ENCODE measurements at regions not wholly inside any gene's neighbourhood (a gene's known extent, or its start where the extent isn't known, plus 50 kb on each side); places are given as distances from the start of the nearest gene placed in this dataset.

DNA sequence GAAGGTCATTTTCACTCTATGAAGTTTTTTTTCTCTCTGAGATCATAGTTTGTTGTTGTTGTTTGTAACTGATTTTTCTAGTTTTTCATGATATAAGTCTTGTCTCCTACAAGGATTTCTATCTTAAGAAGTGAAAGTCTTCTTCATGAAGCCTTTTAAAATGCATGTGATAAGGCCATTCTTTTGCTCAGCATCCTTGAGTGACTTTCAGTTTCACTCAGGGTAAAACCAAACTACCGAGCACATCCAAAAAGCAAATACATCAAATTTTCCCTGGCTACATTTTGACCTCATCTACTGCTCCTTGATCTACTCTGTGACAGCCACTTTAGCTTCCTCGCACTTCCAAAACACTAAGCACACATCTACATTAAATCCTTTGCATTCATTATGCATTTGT lies 580.7 kb downstream of the KCTD8 start:
- H3K9ac ChIP-seq (replicated peaks; ENCODE audit: extremely low read depth, insufficient read depth, low read length) = no peak overlapping the region
- dilution Hi-C loops (cut with MboI; ENCODE audit: extremely low pct_ligation_motif_present, low sequenced_read_pairs) = no loop called here
- intact Hi-C loops (cut with micrococcal nuclease) = no loop called here
- H4K20me1 ChIP-seq (replicated peaks; ENCODE audit: control insufficient read depth, extremely low read depth, insufficient read depth, low read length) = no peaks in the 10 kb centered on the region
- H3K4me2 ChIP-seq (ENCODE audit: insufficient read depth, low read length) = no peak overlapping the region
- H3K27me3 ChIP-seq (ENCODE audit: control insufficient read depth in 2 of 2, insufficient read depth in 2 of 2, low read length in 2 of 2) = no peaks in the 10 kb centered on the region
- CTCF ChIA-PET = no interaction called here
- TF ChIP-seq JUN (IDR thresholded peaks at IDR 0.05; ENCODE audit: borderline replicate concordance, insufficient read depth, insufficient read length, low read depth) (no peak), POLR2A (IDR thresholded peaks at IDR 0.05; ENCODE audit: low read depth, low read length) (no peak), MYC (IDR thresholded peaks at IDR 0.05; ENCODE audit: low read depth, low read length) (no peak), POLR2AphosphoS5 (IDR thresholded peaks at IDR 0.05; ENCODE audit: insufficient read depth, low read depth, low read length) (no peak), GATA2 (IDR thresholded peaks at IDR 0.05; ENCODE audit: insufficient read depth, insufficient read length, low read depth, low read length) (no peak)
- TF ChIP-seq, protein P1, sequence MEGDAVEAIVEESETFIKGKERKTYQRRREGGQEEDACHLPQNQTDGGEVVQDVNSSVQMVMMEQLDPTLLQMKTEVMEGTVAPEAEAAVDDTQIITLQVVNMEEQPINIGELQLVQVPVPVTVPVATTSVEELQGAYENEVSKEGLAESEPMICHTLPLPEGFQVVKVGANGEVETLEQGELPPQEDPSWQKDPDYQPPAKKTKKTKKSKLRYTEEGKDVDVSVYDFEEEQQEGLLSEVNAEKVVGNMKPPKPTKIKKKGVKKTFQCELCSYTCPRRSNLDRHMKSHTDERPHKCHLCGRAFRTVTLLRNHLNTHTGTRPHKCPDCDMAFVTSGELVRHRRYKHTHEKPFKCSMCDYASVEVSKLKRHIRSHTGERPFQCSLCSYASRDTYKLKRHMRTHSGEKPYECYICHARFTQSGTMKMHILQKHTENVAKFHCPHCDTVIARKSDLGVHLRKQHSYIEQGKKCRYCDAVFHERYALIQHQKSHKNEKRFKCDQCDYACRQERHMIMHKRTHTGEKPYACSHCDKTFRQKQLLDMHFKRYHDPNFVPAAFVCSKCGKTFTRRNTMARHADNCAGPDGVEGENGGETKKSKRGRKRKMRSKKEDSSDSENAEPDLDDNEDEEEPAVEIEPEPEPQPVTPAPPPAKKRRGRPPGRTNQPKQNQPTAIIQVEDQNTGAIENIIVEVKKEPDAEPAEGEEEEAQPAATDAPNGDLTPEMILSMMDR (IDR thresholded peaks at IDR 0.05; ENCODE audit: extremely low read depth in 1 of 2, insufficient read depth in 1 of 2, low read depth in 1 of 2, low read length in 2 of 2) = no peak
- TF ChIP-seq, protein P2, sequence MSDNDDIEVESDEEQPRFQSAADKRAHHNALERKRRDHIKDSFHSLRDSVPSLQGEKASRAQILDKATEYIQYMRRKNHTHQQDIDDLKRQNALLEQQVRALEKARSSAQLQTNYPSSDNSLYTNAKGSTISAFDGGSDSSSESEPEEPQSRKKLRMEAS (IDR thresholded peaks at IDR 0.05; ENCODE audit: insufficient read depth, insufficient read length) = no peak
- no TSS peak for BruUV-seq (replicated peaks)
- H2AFZ ChIP-seq (ENCODE audit: low read depth, low read length) = no peak overlapping the region
- H3K79me2 ChIP-seq (ENCODE audit: control insufficient read depth, insufficient read depth, low read length) = no peaks in the 10 kb centered on the region
- no peaks in the 10 kb centered on the region for H3K4me1 ChIP-seq (ENCODE audit: control insufficient read depth, extremely low read depth, insufficient read depth, low read length)
- no peak overlapping the region for H3K27ac ChIP-seq (ENCODE audit: insufficient read depth, low read depth, low read length)
- H3K9me3 ChIP-seq (replicated peaks; ENCODE audit: control insufficient read depth, insufficient read depth, low read length) = peaks cover 2% of the 10 kb centered on the region
- FAIRE-seq = no peak
- H3K36me3 ChIP-seq (ENCODE audit: control insufficient read depth in 2 of 2, extremely low read depth in 1 of 2, insufficient read depth in 2 of 2, low read length in 2 of 2) = no peaks in the 10 kb centered on the region
- H3K4me3 ChIP-seq (replicated peaks in 1 of 3; ENCODE audit: insufficient read depth in 1 of 3, low read depth in 1 of 3, low read length in 3 of 3) = no peak overlapping the region
- POLR2A ChIA-PET = no interaction called here
- DNase-seq (ENCODE audit: low read depth, low spot score) = no peak
- no peaks in the 10 kb centered on the region for H3K9me1 ChIP-seq (replicated peaks; ENCODE audit: control insufficient read depth, extremely low read depth, insufficient read depth, low read length)
